Effector memory CD4-positive, alpha-beta T cell (primary cell): ENCODE measurements at regions not wholly inside any gene's neighbourhood (a gene's known extent, or its start where the extent isn't known, plus 50 kb on each side); places are given as distances from the start of the nearest gene placed in this dataset.
"Not testable (repeated sequence)": the region's sequence is repeated elsewhere in the genome, so short reads cannot be mapped to it uniquely, and the experiment has no call there.

ENCODE experiments used
- DNase-seq, 3 donors: peaks; one replicate each; pipeline ENCODE4 v3.0.0-alpha.2; 2020
- H3K27ac ChIP-seq: 2 replicates; pipeline ENCODE4 v1.7.0; 2013; ENCODE audit warnings: mild to moderate bottlenecking, low read length, moderate library complexity; ENCODE audit not compliant: insufficient read depth, poor library complexity, severe bottlenecking
- H3K27me3 ChIP-seq: replicated peaks from 2 replicates; pipeline ENCODE4 v1.7.0; 2013; ENCODE audit warnings: mild to moderate bottlenecking, low read length; ENCODE audit not compliant: insufficient read depth, control insufficient read depth, poor library complexity, severe bottlenecking
- H3K36me3 ChIP-seq: 2 replicates; pipeline ENCODE4 v1.7.0; 2013; ENCODE audit warnings: mild to moderate bottlenecking, low read length, moderate library complexity; ENCODE audit not compliant: control insufficient read depth, insufficient read depth
- H3K4me1 ChIP-seq: 2 replicates; pipeline ENCODE4 v1.7.0; 2013; ENCODE audit warnings: low read length, mild to moderate bottlenecking; ENCODE audit not compliant: control insufficient read depth, insufficient read depth, poor library complexity, severe bottlenecking
- H3K4me3 ChIP-seq: 2 replicates; pipeline ENCODE4 v1.7.0; 2013; ENCODE audit warnings: low read length, low read depth, mild to moderate bottlenecking; ENCODE audit not compliant: insufficient read depth, poor library complexity, severe bottlenecking
- H3K9me3 ChIP-seq: 2 replicates; pipeline ENCODE4 v1.7.0; 2013; ENCODE audit warnings: mild to moderate bottlenecking, low read length, moderate library complexity; ENCODE audit not compliant: control insufficient read depth

DNA sequence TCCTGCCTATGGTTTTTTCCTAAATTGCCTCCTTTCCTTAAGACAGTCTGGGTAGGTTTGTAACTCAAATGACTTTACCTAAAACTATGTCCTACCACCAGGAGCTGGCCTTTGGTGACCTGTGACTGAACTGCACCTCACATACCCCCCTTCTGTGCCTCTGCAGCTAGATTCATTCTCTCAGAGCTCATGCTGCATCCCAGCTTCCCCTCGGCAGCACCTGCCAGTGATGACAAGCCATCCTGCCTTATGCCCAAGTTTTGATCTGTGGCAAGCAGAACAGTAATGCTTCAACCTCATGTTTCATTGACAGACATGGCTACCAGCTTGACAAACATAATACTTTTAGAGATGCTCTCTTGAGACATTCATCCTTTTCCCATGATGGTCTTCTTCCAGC, 141.9 kb downstream of the TSEN15 start:
- no peaks in the 10 kb centered on the region for H3K36me3 ChIP-seq
- no peak for DNase-seq
- H3K27me3 ChIP-seq: no peaks in the 10 kb centered on the region
- no peaks in the 10 kb centered on the region for H3K9me3 ChIP-seq
- H3K27ac ChIP-seq: no peak overlapping the region
- H3K4me1 ChIP-seq: no peaks in the 10 kb centered on the region
- H3K4me3 ChIP-seq: no peak overlapping the region

DNA sequence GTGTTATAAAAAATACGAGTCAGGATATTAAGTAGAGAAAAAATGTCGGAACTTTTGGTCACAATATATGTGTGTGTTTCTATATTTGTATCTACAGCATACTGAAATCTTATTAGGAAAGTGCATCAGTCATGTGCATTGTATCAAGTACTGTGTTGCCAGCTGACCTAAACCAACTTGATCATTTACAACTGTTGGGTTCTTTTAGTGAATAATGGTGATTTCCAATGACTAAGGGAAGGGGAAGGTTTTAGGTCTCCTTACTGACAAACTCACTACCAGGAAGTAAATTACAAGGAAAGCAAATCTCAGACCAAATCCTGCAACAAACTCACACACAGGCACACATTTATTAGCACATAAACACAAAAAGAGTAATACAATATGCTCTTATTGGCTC, 142.7 kb downstream of the TSEN15 start:
- no peaks in the 10 kb centered on the region for H3K9me3 ChIP-seq
- H3K4me1 ChIP-seq: no peaks in the 10 kb centered on the region
- H3K4me3 ChIP-seq: no peak overlapping the region
- no peaks in the 10 kb centered on the region for H3K27me3 ChIP-seq
- no peaks in the 10 kb centered on the region for H3K36me3 ChIP-seq
- no peak for DNase-seq
- H3K27ac ChIP-seq: no peak overlapping the region

DNA sequence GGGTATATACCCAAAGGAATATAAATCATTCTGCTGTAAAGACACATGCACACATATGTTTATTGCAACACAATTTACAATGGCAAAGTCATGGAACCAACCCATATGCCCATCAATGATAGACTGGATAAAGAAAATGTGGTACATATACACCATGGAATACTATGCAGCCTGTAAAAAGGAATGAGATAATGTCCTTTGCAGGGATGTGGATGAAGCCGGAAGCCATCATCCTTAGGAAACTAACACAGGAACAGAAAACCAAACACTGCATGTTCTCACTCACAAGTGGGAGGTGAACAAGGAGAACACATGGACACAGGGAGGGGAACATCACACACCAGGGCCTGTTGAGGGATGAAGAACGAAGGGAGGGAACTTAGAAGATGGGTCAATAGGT, 144.2 kb downstream of the TSEN15 start:
- not testable (repeated sequence) for H3K9me3 ChIP-seq, DNase-seq, H3K36me3 ChIP-seq, H3K4me3 ChIP-seq, H3K27me3 ChIP-seq, H3K27ac ChIP-seq, H3K4me1 ChIP-seq

DNA sequence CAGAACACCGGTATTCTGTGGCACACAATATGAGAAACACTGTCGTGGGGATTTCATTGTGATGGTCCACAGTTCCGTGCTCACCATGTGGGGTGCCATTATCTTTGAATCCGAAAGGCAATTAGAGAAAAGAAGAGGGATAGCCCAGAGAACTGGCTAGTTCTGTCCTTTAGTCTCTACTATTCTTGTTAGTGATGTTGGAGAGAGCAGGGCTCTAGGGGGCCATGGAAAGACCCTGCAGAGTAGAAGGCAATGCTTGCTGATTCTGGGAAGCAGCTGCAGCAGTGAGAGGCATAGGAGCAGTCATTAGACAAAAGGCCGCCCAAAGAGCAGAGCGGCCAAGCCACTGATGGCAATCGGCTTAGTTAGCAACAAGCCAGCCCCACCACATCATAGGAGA, 146.3 kb downstream of the TSEN15 start:
- DNase-seq: no peak
- Histone ChIP-seq H3K4me3 (no peak overlapping the region), H3K4me1 (no peaks in the 10 kb centered on the region), H3K27me3 (no peaks in the 10 kb centered on the region), H3K27ac (no peak overlapping the region), H3K9me3 (no peaks in the 10 kb centered on the region), H3K36me3 (no peaks in the 10 kb centered on the region)

DNA sequence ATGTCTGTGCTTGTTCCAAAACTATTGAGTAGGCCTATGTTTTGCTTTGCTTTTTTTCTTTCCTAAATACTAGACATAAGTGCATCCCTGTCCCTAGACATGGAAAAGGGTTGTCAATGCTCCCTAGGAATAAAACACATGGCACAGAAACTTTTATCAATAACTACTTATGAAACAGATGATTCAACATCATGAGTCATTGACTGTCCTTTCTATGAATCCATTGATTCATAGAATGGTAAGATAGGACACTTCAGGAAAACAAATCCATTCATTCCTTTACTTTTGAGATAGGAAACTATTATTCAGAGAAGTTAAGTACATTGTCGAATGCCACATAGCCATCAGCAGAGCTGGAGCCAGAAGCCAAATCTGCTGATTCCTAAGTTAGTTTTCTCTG, 147.5 kb downstream of the TSEN15 start:
- no peak overlapping the region for H3K27ac ChIP-seq
- no peak overlapping the region for H3K4me3 ChIP-seq
- no peaks in the 10 kb centered on the region for H3K9me3 ChIP-seq
- no peaks in the 10 kb centered on the region for H3K27me3 ChIP-seq
- DNase-seq: no peak
- H3K36me3 ChIP-seq: no peaks in the 10 kb centered on the region
- no peaks in the 10 kb centered on the region for H3K4me1 ChIP-seq

DNA sequence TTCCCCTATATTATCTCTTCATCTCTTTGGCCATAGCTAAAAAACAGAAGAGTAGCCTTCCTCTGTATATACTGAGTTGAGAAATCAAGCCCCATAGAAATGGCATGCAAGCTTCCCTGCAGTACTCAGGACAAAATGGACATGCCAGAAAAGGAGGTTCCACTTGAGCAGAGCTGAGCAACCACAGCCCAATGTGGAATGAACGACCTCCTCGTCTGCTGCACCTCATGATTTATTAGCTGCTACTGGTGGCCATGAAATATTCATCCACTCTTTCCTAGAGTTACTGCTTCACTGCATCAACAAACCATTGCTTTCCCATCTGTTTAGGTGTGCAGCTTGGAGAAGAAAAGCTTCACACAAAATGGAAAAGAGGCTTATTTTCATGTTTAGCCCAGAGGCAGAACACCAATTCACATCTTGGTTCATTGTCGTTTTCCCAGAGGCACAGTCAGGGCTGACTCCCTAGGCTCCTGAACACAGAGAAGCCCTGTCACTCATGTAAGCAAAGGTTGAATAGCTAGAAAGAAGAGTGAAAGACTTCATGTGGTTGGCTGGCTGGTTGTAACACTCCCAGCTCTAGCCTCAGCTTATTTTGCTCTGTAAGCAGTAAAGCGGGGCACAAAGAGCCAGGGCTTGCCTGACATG, 148.0 kb downstream of the TSEN15 start:
- H3K27ac ChIP-seq: no peak overlapping the region
- no peak for DNase-seq
- H3K4me3 ChIP-seq: no peak overlapping the region
- no peaks in the 10 kb centered on the region for H3K27me3 ChIP-seq
- H3K36me3 ChIP-seq: no peaks in the 10 kb centered on the region
- H3K4me1 ChIP-seq: no peaks in the 10 kb centered on the region
- no peaks in the 10 kb centered on the region for H3K9me3 ChIP-seq

DNA sequence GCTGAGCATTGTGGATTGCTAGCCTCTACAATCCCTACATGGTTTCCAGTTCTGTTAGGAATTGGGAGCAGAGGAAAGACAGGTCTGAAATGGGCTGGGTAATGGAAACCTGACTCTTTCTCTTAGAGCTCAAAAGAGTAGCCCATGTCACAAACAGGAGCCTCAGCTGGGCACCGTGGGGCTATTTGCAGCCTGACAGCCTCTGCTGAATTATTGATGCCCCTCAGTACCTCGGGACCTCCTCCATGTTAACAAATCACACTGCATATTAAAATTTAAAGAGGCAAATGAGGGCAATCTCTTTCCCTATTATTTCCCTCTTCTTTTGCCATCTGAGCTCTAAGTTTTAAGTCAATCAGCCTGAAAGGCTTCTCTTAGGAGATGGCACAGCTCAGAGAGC, 157.1 kb downstream of the TSEN15 start:
- Histone ChIP-seq H3K36me3 (no peaks in the 10 kb centered on the region), H3K4me1 (no peaks in the 10 kb centered on the region), H3K9me3 (no peaks in the 10 kb centered on the region), H3K27me3 (no peaks in the 10 kb centered on the region), H3K27ac (no peak overlapping the region), H3K4me3 (no peak overlapping the region)
- DNase-seq: no peak

DNA sequence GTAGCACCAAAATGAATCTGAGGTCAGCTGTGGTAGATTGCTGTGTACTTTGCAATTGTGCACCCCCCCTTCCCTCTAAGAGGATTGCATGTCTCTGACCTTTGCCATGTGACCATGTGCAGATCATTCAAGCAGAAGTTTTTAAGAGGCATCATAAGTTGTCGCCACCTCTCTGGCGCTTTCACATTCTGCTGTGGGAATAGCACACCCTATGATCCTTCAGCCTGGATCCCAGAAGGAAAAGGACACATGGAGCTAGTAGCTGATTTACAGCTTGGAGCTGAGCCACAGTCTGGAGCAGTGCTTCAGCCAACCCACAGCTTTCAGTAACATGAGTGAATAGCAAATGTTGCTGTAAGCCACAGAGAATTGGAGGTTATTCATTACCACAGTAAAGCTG, 158.5 kb downstream of the TSEN15 start:
- H3K36me3 ChIP-seq: no peaks in the 10 kb centered on the region
- H3K9me3 ChIP-seq: no peaks in the 10 kb centered on the region
- H3K27me3 ChIP-seq: no peaks in the 10 kb centered on the region
- H3K4me3 ChIP-seq: no peak overlapping the region
- no peak overlapping the region for H3K27ac ChIP-seq
- no peak for DNase-seq
- H3K4me1 ChIP-seq: no peaks in the 10 kb centered on the region

DNA sequence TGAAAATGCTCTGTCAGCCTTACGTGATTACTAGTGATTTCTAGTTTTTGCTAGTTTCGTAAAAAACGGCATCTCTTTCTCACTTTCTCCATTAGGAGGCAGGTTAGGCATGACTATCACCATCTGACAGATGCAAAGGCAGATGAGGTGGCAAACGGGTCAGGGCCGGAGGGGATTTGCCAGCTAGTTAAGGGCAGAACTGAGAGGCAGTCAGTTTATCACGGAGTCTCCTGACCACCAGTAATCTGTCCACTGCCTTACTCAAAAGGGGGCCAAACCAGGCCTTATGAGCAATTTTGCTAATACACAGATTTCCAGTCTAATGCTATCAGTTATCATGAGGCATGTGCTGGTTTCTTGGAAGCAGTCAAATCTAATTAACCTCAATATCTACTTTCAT, 159.3 kb downstream of the TSEN15 start:
- no peak overlapping the region for H3K4me3 ChIP-seq
- no peak overlapping the region for H3K27ac ChIP-seq
- no peaks in the 10 kb centered on the region for H3K9me3 ChIP-seq
- H3K36me3 ChIP-seq: no peaks in the 10 kb centered on the region
- DNase-seq: no peak
- no peaks in the 10 kb centered on the region for H3K27me3 ChIP-seq
- no peaks in the 10 kb centered on the region for H3K4me1 ChIP-seq

DNA sequence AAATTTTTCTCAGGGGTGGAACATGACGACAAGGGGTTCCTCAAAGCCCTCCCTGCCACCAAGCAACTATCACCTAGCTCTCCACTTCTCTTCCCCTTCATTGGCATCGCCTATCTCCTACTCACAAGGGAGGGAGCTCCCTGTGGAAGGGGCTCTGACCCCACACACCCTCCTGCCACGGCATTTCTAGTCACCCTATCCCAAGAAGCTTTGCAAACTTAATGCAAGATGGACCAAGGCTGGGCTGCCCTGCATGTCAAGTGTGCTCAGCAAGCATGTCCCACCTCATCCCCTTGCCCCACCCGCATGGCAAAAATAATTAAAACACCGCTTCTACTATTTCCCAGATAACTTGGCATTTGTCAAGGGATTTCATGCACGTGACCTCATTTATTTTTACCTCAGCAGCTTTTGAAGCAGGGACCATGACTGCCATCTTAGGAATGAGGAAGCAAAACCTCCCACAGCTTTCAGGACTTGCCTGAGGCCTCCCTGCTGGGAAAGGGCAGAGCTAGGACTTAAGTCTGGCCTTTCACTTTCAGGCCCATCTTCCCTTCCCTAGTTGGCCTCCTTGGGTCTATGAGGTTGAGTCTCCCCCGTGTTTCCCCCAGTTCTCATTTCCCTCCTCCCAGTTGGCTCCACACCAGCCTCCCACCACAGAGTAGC, 161.3 kb downstream of the TSEN15 start:
- Histone ChIP-seq H3K9me3 (no peaks in the 10 kb centered on the region), H3K4me1 (no peaks in the 10 kb centered on the region), H3K36me3 (no peaks in the 10 kb centered on the region), H3K4me3 (no peak overlapping the region), H3K27me3 (no peaks in the 10 kb centered on the region), H3K27ac (no peak overlapping the region)
- DNase-seq: no peak
